ENCODE measurements at regions not wholly inside any gene's neighbourhood (a gene's known extent, or its start where the extent isn't known, plus 50 kb on each side); places are given as distances from the start of the nearest gene placed in this dataset.

DNA sequence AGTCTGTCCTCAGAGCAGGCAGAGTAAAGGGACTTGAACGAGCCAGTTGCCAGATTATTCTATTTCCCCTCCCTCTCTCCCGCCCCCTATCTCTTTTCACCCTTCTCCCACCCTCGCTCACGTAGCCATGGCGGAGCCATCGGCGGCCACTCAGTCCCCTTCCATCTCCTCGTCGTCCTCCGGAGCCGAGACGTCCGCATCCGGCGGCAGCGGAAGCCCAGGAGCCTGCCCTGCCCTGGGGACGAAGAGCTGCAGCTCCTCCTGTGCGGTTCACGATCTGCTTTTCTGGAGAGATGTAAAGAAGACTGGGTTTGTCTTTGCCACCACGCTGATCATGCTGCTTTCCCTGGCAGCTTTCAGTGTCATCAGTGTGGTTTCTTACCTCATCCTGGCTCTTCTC, 106.2 kb upstream of the SMAD1 start:
- Histone ChIP-seq H3K4me3 (ENCODE audit: low read depth, low read length) (no peak overlapping the region), H3K36me3 (no peaks in the 10 kb centered on the region), H3K27me3 (ENCODE audit: insufficient read depth, low read depth, severe bottlenecking) (no peaks in the 10 kb centered on the region), H3K9me3 (ENCODE audit: severe bottlenecking) (no peaks in the 10 kb centered on the region), H3K27ac (no peak overlapping the region)
- DNase-seq, result no peak
- no peak for TF ChIP-seq CTCF (IDR thresholded peaks at IDR 0.05; ENCODE audit: low read depth, low read length)

DNA sequence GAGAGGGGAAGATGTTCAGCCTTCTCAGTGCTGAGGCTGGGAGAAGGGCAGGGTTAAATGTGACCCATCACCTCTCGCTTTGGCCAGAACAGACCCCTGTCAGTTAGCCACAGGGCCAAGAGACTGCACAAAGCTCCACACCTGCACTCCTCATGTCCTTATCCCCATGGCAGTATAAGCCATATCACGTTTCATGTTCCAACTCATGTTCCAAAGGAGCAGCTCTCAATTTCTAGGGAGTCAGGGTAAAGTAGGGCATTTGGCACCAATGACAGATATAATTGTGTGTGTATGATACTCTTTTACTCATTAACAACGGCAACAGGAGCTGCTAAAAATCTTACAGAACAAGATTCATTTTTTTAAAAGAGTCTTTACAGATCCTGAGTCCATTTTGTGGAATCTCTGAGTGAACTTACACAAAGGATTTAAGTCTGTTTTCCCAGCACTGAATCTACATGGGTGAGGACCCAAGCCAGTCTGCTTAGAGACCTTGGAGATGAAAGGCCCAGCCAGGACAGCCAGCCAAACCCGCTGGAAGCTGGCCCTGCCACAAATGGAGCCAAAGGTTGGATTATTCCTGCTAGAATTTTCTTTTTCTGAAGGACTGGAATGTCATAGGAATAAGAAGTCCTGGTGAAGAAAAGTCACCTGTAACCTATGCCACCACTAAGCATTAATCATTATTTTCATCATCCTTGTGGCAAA, 129.1 kb upstream of the SMAD1 start:
- Histone ChIP-seq H3K9me3 (ENCODE audit: severe bottlenecking) (no peaks in the 10 kb centered on the region), H3K27ac (no peak overlapping the region), H3K4me3 (ENCODE audit: low read depth, low read length) (no peak overlapping the region), H3K36me3 (no peaks in the 10 kb centered on the region), H3K27me3 (ENCODE audit: insufficient read depth, low read depth, severe bottlenecking) (no peaks in the 10 kb centered on the region)
- no peak for TF ChIP-seq CTCF (IDR thresholded peaks at IDR 0.05; ENCODE audit: low read depth, low read length)
- no peak for DNase-seq

DNA sequence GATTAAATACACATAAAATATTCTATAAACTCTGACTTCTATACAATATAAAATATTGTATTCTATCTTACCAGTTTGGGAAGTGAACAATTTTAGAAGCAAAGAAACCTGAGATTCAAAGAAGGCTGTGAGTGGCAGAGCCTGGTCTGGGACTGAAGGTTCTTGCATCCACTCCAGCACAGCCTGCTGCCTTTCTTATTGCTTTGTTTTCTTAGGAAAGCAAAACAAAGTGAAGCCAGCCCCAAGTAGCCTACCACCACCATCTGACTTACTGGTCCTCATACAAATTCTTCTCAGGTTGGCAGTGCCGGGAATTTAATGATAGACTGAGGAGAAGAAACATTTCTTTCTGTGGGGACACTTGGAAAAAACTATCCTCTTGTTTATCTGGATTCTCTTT, 129.7 kb upstream of the SMAD1 start:
- Histone ChIP-seq H3K36me3 (no peaks in the 10 kb centered on the region), H3K27me3 (ENCODE audit: insufficient read depth, low read depth, severe bottlenecking) (no peaks in the 10 kb centered on the region), H3K9me3 (ENCODE audit: severe bottlenecking) (no peaks in the 10 kb centered on the region), H3K4me3 (ENCODE audit: low read depth, low read length) (no peak overlapping the region), H3K27ac (no peak overlapping the region)
- no peak for TF ChIP-seq CTCF (IDR thresholded peaks at IDR 0.05; ENCODE audit: low read depth, low read length)
- DNase-seq, result no peak

- no peak overlapping the region for H3K27ac ChIP-seq
- no peak for TF ChIP-seq CTCF (IDR thresholded peaks at IDR 0.05; ENCODE audit: low read depth, low read length)
- H3K36me3 ChIP-seq, result no peaks in the 10 kb centered on the region
- DNase-seq, result no peak
- no peak overlapping the region for H3K4me3 ChIP-seq (ENCODE audit: low read depth, low read length)
- no peaks in the 10 kb centered on the region for H3K9me3 ChIP-seq (ENCODE audit: severe bottlenecking)
- no peaks in the 10 kb centered on the region for H3K27me3 ChIP-seq (ENCODE audit: insufficient read depth, low read depth, severe bottlenecking)
These were observed 130.5 kb upstream of the SMAD1 start for GRCh38 chr4:145351162-145351561.

DNA sequence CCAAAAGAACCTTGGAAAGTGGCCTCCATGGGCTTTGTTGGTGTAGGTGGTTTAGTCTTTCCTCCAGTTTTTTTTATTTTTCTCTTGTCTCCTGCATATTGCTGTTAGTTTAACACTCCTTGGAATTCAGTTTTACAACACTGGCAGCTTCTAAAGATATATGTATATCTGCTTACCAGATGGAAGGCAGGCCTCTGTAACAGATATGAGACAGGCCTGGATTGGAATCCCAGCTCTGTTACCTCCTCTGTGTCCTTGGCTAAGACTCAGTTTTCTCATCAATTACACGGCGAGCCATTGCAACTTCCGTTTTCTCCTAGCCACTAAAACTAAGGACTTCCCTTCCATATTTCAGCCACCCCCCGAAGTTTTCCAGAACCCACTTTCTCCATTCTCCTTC, 133.4 kb upstream of the SMAD1 start:
- Histone ChIP-seq H3K36me3 (no peaks in the 10 kb centered on the region), H3K27ac (no peak overlapping the region), H3K4me3 (ENCODE audit: low read depth, low read length) (no peak overlapping the region), H3K27me3 (ENCODE audit: insufficient read depth, low read depth, severe bottlenecking) (no peaks in the 10 kb centered on the region), H3K9me3 (ENCODE audit: severe bottlenecking) (no peaks in the 10 kb centered on the region)
- no peak for DNase-seq
- no peak for TF ChIP-seq CTCF (IDR thresholded peaks at IDR 0.05; ENCODE audit: low read depth, low read length)

DNA sequence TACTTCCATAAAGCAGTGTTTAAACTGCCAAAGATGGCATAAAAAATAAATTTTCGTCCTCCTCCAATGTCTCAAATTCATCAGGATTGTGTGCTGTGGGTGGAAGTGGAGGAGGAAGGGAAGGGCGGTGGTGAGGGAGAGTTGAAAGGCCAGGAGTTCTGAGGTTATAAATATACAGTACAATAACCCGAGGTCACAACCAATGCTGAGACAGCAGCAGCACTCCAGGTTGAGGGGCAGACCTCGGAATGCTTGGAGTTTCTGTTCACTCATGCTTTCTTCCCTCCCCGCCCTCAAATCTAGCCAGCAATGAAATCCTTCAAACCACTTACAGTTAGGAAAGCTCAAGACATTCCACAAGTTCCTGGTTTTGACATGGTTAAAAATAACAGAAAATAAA, 134.0 kb upstream of the SMAD1 start:
- no peak for DNase-seq
- TF ChIP-seq CTCF (IDR thresholded peaks at IDR 0.05; ENCODE audit: low read depth, low read length), result no peak

More for the DNA sequence above, 134.0 kb upstream of the SMAD1 start:
- H3K9me3 ChIP-seq (ENCODE audit: severe bottlenecking), result no peaks in the 10 kb centered on the region
- H3K27me3 ChIP-seq (ENCODE audit: insufficient read depth, low read depth, severe bottlenecking), result no peaks in the 10 kb centered on the region
- no peaks in the 10 kb centered on the region for H3K36me3 ChIP-seq
- no peak overlapping the region for H3K27ac ChIP-seq
- H3K4me3 ChIP-seq (ENCODE audit: low read depth, low read length), result no peak overlapping the region
